ENCODE measurements at regions not wholly inside any gene's neighbourhood (a gene's known extent, or its start where the extent isn't known, plus 50 kb on each side); places are given as distances from the start of the nearest gene placed in this dataset.

GRCh38 chr3:181174022-181174421 lies 184.5 kb upstream of the DNAJC19 start:
- Histone ChIP-seq H3K4me1 (no peaks in the 10 kb centered on the region), H3K36me3 (ENCODE audit: control insufficient read depth, insufficient read depth, low read length) (no peaks in the 10 kb centered on the region), H3K4me3 (ENCODE audit: low read depth, low read length) (no peak overlapping the region), H3K9me3 (no peaks in the 10 kb centered on the region), H3K27me3 (replicated peaks; ENCODE audit: control insufficient read depth, insufficient read depth, low read length) (no peaks in the 10 kb centered on the region)
- ChIA-PET POLR2A (no interaction called here), CTCF (no interaction called here)
- Mint-ChIP-seq H3K9me3 (ENCODE audit: unreplicated experiment) (no peaks in the 10 kb centered on the region), H3K27ac (ENCODE audit: unreplicated experiment) (no peak overlapping the region), H3K4me3 (ENCODE audit: unreplicated experiment) (no peak overlapping the region), H3K4me1 (ENCODE audit: low read depth, unreplicated experiment) (no peaks in the 10 kb centered on the region), H3K36me3 (ENCODE audit: insufficient read depth, unreplicated experiment) (no peaks in the 10 kb centered on the region), H3K27me3 (ENCODE audit: insufficient read depth, unreplicated experiment) (peaks cover 4% of the 10 kb centered on the region)
- no peak for TF ChIP-seq CTCF (IDR thresholded peaks at IDR 0.05; ENCODE audit: insufficient read depth in 1 of 2, low read depth in 1 of 2, low read length in 1 of 2, severe bottlenecking in 1 of 2, unreplicated experiment in 1 of 2)
- DNase-seq: no peak
- intact Hi-C loops (cut with micrococcal nuclease; ENCODE audit: unreplicated experiment): no loop called here
- no TSS peak for BruUV-seq (replicated peaks)

GRCh38 chr3:181173227-181173626 lies 183.7 kb upstream of the DNAJC19 start:
- no peaks in the 10 kb centered on the region for H3K9me3 Mint-ChIP-seq (ENCODE audit: unreplicated experiment)
- H3K4me1 ChIP-seq: no peaks in the 10 kb centered on the region
- H3K4me3 ChIP-seq (ENCODE audit: low read depth, low read length): no peak overlapping the region
- no peaks in the 10 kb centered on the region for H3K36me3 ChIP-seq (ENCODE audit: control insufficient read depth, insufficient read depth, low read length)
- no TSS peak for BruUV-seq (replicated peaks)
- CTCF ChIA-PET: no interaction called here
- intact Hi-C loops (cut with micrococcal nuclease; ENCODE audit: unreplicated experiment): no loop called here
- no peaks in the 10 kb centered on the region for H3K9me3 ChIP-seq
- DNase-seq: no peak
- H3K4me3 Mint-ChIP-seq (ENCODE audit: unreplicated experiment): no peak overlapping the region
- H3K4me1 Mint-ChIP-seq (ENCODE audit: low read depth, unreplicated experiment): no peaks in the 10 kb centered on the region
- H3K27me3 ChIP-seq (replicated peaks; ENCODE audit: control insufficient read depth, insufficient read depth, low read length): no peaks in the 10 kb centered on the region
- no peak for TF ChIP-seq CTCF (IDR thresholded peaks at IDR 0.05; ENCODE audit: insufficient read depth in 1 of 2, low read depth in 1 of 2, low read length in 1 of 2, severe bottlenecking in 1 of 2, unreplicated experiment in 1 of 2)
- H3K27me3 Mint-ChIP-seq (ENCODE audit: insufficient read depth, unreplicated experiment): peaks cover 4% of the 10 kb centered on the region
- no peak overlapping the region for H3K27ac Mint-ChIP-seq (ENCODE audit: unreplicated experiment)
- no peaks in the 10 kb centered on the region for H3K36me3 Mint-ChIP-seq (ENCODE audit: insufficient read depth, unreplicated experiment)
- POLR2A ChIA-PET: no interaction called here

GRCh38 chr3:181134873-181135272 lies 145.3 kb upstream of the DNAJC19 start:
- H3K27me3 Mint-ChIP-seq (ENCODE audit: insufficient read depth, unreplicated experiment): no peaks in the 10 kb centered on the region
- H3K4me1 Mint-ChIP-seq (ENCODE audit: low read depth, unreplicated experiment): no peaks in the 10 kb centered on the region
- no peaks in the 10 kb centered on the region for H3K4me1 ChIP-seq
- no peak overlapping the region for H3K4me3 Mint-ChIP-seq (ENCODE audit: unreplicated experiment)
- H3K9me3 ChIP-seq: no peaks in the 10 kb centered on the region
- no peak overlapping the region for H3K4me3 ChIP-seq (ENCODE audit: low read depth, low read length)
- no TSS peak for BruUV-seq (replicated peaks)
- H3K36me3 ChIP-seq (ENCODE audit: control insufficient read depth, insufficient read depth, low read length): no peaks in the 10 kb centered on the region
- ChIA-PET CTCF (no interaction called here), POLR2A (no interaction called here)
- no peak overlapping the region for H3K27ac Mint-ChIP-seq (ENCODE audit: unreplicated experiment)
- no peak for TF ChIP-seq CTCF (IDR thresholded peaks at IDR 0.05; ENCODE audit: insufficient read depth in 1 of 2, low read depth in 1 of 2, low read length in 1 of 2, severe bottlenecking in 1 of 2, unreplicated experiment in 1 of 2)
- no peaks in the 10 kb centered on the region for H3K36me3 Mint-ChIP-seq (ENCODE audit: insufficient read depth, unreplicated experiment)
- intact Hi-C loops (cut with micrococcal nuclease; ENCODE audit: unreplicated experiment): no loop called here
- H3K27me3 ChIP-seq (replicated peaks; ENCODE audit: control insufficient read depth, insufficient read depth, low read length): no peaks in the 10 kb centered on the region
- no peaks in the 10 kb centered on the region for H3K9me3 Mint-ChIP-seq (ENCODE audit: unreplicated experiment)
- no peak for DNase-seq

Measured in Caco-2 (cell line).